Thyroid gland (tissue), 4 donors: ENCODE measurements at regions not wholly inside any gene's neighbourhood (a gene's known extent, or its start where the extent isn't known, plus 50 kb on each side); places are given as distances from the start of the nearest gene placed in this dataset.

Experiments
- DNase-seq, 2 donors: peaks; one replicate each; pipeline ENCODE4 v3.0.0-alpha.2; 2019
- H3K27ac ChIP-seq, 3 donors: fragments of 200-600 bp; sonication (generic); 1 replicate in 2 of 3; 2 replicates in 1 of 3; pipeline ENCODE4 v1.5.1; 2016 to 2019; ENCODE audit warnings: mild to moderate bottlenecking in 1 of 3, moderate library complexity in 1 of 3
- H3K27me3 ChIP-seq: fragments of 200-600 bp; sonication (generic); one replicate; pipeline ENCODE4 v1.5.1; 2019
- H3K36me3 ChIP-seq, 2 donors: fragments of 200-600 bp; sonication (generic); one replicate each; pipeline ENCODE4 v1.5.1; 2016 to 2019
- H3K4me1 ChIP-seq, 2 donors: fragments of 200-600 bp; sonication (generic); one replicate each; pipeline ENCODE4 v1.5.1; 2017 to 2019
- H3K4me3 ChIP-seq, 3 donors: fragments of 200-600 bp; sonication (generic); replicated peaks in 1 of 3; 1 replicate in 2 of 3; 2 replicates in 1 of 3; pipeline ENCODE4 v1.5.1; 2016; ENCODE audit warnings: mild to moderate bottlenecking in 1 of 3
- H3K9me3 ChIP-seq: fragments of 200-600 bp; sonication (generic); one replicate; pipeline ENCODE4 v1.5.1; 2017
- POLR2A ChIP-seq, 2 donors: fragments of 450-650 bp; IDR thresholded peaks; one replicate each; pipeline ENCODE4 v1.6.1; 2017; ENCODE audit warnings: antibody characterized with exemption in 2 of 2, mild to moderate bottlenecking in 2 of 2, moderate library complexity in 1 of 2
- WGBS, 2 donors: methylation state at CpG; one replicate each; pipeline ENCODE4 v1.1.5; 2017; 5-methylcytosine and 5-hydroxymethylcytosine counted together
- intact Hi-C: fragments of 100-400 bp; cut with DNase I; formaldehyde crosslinking; loops from one replicate; pipeline ENCODE4 v1.15.1; 2023
- TF ChIP-seq, protein P1 (sequence below), 6 experiments: fragments of 200-600 bp in 3 of 6; fragments of 450-650 bp in 3 of 6; sonication (generic) in 3 of 6; IDR thresholded peaks; one replicate each; pipeline ENCODE4 v1.5.1; 2016 to 2019; ENCODE audit warnings: antibody characterized with exemption in 6 of 6, mild to moderate bottlenecking in 2 of 6, inconsistent platforms in 1 of 6, moderate library complexity in 1 of 6

- Histone ChIP-seq H3K9me3 (no peaks in the 10 kb centered on the region), H3K27me3 (no peaks in the 10 kb centered on the region), H3K4me3 (no peak overlapping the region), H3K36me3 (no peaks in the 10 kb centered on the region), H3K27ac (no peak overlapping the region), H3K4me1 (peaks cover 9 to 14% of the 10 kb centered on the region in 2 donors)
- DNase-seq, result peak; percentile 27 to 28
- intact Hi-C loops, result no loop called here
- WGBS, 2 donors, result 52 to 81% methylated on average over 4 to 6 of the region's 6 CpGs
- TF ChIP-seq, protein P1, sequence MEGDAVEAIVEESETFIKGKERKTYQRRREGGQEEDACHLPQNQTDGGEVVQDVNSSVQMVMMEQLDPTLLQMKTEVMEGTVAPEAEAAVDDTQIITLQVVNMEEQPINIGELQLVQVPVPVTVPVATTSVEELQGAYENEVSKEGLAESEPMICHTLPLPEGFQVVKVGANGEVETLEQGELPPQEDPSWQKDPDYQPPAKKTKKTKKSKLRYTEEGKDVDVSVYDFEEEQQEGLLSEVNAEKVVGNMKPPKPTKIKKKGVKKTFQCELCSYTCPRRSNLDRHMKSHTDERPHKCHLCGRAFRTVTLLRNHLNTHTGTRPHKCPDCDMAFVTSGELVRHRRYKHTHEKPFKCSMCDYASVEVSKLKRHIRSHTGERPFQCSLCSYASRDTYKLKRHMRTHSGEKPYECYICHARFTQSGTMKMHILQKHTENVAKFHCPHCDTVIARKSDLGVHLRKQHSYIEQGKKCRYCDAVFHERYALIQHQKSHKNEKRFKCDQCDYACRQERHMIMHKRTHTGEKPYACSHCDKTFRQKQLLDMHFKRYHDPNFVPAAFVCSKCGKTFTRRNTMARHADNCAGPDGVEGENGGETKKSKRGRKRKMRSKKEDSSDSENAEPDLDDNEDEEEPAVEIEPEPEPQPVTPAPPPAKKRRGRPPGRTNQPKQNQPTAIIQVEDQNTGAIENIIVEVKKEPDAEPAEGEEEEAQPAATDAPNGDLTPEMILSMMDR (IDR thresholded peaks at IDR 0.05), result no peak
- TF ChIP-seq POLR2A (IDR thresholded peaks at IDR 0.05), result no peak
These were observed 205.8 kb upstream of the LYZL1 start for GRCh38 chr10:29083096-29083495.

DNA sequence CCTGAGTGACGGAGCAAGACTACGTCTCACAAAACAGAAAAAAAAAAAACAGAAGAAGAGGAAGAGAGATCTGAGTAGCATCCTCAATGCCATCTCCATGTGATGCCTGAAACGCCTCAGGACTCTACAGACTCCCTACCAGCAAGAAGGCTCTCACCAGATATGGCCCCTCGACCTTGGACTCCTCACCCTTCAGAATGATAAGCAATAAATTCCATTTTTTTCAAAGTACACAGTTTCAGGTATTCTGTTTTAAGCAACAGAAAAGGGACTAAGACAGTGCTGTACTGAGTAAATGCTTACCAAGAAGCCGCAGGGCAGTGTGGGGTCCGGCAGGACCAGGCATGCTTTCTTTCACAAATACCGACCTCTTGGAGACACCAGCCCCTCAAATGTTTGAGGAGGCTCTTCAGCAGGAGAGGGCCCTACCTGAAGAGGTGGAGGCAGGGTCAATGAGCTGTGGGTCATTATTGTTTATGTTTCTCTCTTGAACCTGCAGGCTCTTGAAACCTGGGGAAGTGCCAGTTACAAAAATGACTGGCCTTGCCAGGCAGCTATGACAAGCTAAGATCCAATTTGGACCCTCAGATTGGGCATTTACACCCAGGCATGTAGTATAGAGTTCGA is 204.1 kb upstream of the LYZL1 start:
- 50 to 55% methylated on average over 8 of the region's 8 CpGs for WGBS, 2 donors
- intact Hi-C loops, result no loop called here
- TF ChIP-seq POLR2A (IDR thresholded peaks at IDR 0.05), result no peak
- TF ChIP-seq, protein P1 (IDR thresholded peaks at IDR 0.05), result no peak
- Histone ChIP-seq H3K27me3 (no peaks in the 10 kb centered on the region), H3K4me3 (no peak overlapping the region), H3K4me1 (peaks cover 9 to 14% of the 10 kb centered on the region in 2 donors), H3K9me3 (no peaks in the 10 kb centered on the region), H3K27ac (no peak overlapping the region), H3K36me3 (no peaks in the 10 kb centered on the region)
- peak; percentile 43 to 68 for DNase-seq

- Histone ChIP-seq H3K4me3 (no peak overlapping the region), H3K36me3 (no peaks in the 10 kb centered on the region), H3K27me3 (no peaks in the 10 kb centered on the region), H3K9me3 (no peaks in the 10 kb centered on the region), H3K27ac (no peak overlapping the region), H3K4me1 (peaks cover 0 to 7% of the 10 kb centered on the region in 2 donors)
- DNase-seq, result no peak
- 97% methylated on average over 2 of the region's 2 CpGs for WGBS, 2 donors
- intact Hi-C loops, result no loop called here
- TF ChIP-seq POLR2A (IDR thresholded peaks at IDR 0.05), result no peak
- TF ChIP-seq, protein P1 (IDR thresholded peaks at IDR 0.05), result no peak
These were observed 199.8 kb upstream of the LYZL1 start for GRCh38 chr10:29089091-29089490.

DNA sequence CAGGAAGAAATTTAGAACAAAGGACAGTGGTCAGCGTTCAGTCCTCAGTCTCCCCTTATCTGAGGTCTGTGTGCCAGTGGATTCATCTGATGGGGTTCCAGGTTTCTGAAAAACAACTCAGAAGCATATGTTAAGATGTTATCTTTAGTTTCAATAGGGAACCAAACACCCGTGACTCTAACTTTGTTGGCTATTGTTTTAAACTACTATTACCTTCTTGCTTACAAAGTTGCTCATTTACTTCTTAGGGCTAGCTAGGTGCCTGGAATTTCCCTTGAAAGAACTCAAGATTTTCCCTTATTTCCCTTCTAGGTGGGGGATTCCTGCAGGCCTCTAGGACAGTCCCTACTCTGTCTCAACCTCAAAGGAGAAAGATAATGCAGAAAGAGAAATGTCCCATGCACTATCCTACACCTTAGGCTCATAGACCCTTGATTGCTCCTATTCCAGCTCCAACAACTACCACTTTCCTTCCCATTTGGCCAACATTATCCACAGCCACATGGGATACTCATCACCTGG is 192.5 kb upstream of the LYZL1 start:
- DNase-seq, result no peak
- intact Hi-C loops, result no loop called here
- Histone ChIP-seq H3K4me3 (no peak overlapping the region), H3K27me3 (no peaks in the 10 kb centered on the region), H3K27ac (no peak overlapping the region), H3K4me1 (no peaks in the 10 kb centered on the region), H3K9me3 (no peaks in the 10 kb centered on the region), H3K36me3 (no peaks in the 10 kb centered on the region)
- 51 to 57% methylated on average over 2 of the region's 2 CpGs for WGBS, 2 donors
- TF ChIP-seq POLR2A (IDR thresholded peaks at IDR 0.05), result no peak
- TF ChIP-seq, protein P1 (IDR thresholded peaks at IDR 0.05), result no peak

DNA sequence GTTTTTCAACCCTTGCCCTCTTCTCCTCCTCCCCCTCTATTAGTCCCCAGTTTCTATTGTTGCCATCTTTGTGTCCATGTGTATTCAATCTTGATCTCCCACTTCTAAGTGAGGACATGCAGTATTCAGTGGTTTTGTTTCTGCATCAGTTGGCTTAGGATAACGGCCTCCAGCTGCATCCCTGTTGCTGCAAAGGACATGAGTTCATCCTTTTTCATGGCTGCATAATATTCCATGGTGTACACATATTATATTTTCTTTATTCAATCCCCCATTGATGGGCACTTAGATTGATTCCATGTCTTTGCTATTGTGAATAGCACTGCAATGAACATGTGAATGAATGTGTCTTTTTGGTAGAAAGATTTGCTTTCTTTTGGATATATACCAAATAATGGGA is 190.4 kb upstream of the LYZL1 start:
- no peak overlapping the region for H3K27ac ChIP-seq
- H3K9me3 ChIP-seq, result no peaks in the 10 kb centered on the region
- no peak for TF ChIP-seq POLR2A (IDR thresholded peaks at IDR 0.05)
- TF ChIP-seq, protein P1 (IDR thresholded peaks at IDR 0.05), result no peak
- H3K27me3 ChIP-seq, result no peaks in the 10 kb centered on the region
- intact Hi-C loops, result no loop called here
- no peak for DNase-seq
- H3K4me1 ChIP-seq, result no peaks in the 10 kb centered on the region
- 74 to 81% methylated on average over 1 of the region's 1 CpG for WGBS, 2 donors
- H3K4me3 ChIP-seq, result no peak overlapping the region
- no peaks in the 10 kb centered on the region for H3K36me3 ChIP-seq
